ENCODE measurements at regions not wholly inside any gene's neighbourhood (a gene's known extent, or its start where the extent isn't known, plus 50 kb on each side); places are given as distances from the start of the nearest gene placed in this dataset.

DNA sequence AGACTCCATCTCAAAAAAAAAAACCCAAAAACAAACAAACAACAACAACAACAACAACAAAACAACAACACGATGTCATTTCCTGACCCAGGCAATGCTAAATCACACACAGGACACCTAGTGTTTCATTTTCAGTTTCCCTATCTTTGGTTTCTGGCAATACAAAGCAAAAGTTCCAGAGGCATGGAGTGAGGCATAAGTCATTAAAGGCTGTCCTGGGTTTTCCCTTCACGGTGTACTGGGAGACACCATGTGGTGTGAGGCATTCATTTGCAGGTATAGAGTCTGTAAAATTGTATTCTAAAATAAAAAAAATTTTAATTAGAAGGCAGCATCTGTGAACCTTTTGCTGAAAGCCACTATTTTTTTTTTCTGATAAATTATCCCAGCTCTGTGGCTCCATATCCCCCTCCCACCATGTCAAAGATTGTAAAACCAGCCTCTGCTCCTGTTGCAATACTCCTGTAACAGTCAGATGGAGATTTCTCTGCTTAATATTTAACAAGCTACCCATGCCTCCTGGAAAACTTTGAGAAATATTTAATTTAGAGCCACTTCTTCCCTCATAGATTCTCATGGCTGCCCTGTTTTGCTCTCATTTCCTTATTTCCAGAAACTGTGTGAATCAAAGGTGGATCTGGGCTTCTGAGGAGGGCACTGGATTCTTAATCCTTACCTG lies 324.6 kb downstream of the MCTP2 start:
- Histone ChIP-seq H4K20me1 (ENCODE audit: insufficient read depth, low read length) (no peaks in the 10 kb centered on the region), H3K9me2 (replicated peaks; ENCODE audit: insufficient read depth, low read length) (no peaks in the 10 kb centered on the region), H3K4me3 (ENCODE audit: low read length) (no peak overlapping the region), H3K27me3 (replicated peaks; ENCODE audit: insufficient read depth, low read length) (no peaks in the 10 kb centered on the region), H3K36me3 (replicated peaks; ENCODE audit: insufficient read depth, low read length) (no peaks in the 10 kb centered on the region), H3K9ac (ENCODE audit: low read length) (no peak overlapping the region), H3K4me1 (ENCODE audit: low read length) (no peaks in the 10 kb centered on the region), H3K9me3 (replicated peaks; ENCODE audit: insufficient read depth, low read length) (no peaks in the 10 kb centered on the region), H2AFZ (ENCODE audit: low read length) (no peak overlapping the region), H3K4me2 (ENCODE audit: low read depth, low read length) (no peak overlapping the region), H3K27ac (ENCODE audit: low read length) (no peak overlapping the region), H3F3A (ENCODE audit: insufficient read depth, low read length) (no peaks in the 10 kb centered on the region), H3K79me2 (ENCODE audit: low read length) (no peaks in the 10 kb centered on the region)
- TF ChIP-seq, protein P1, sequence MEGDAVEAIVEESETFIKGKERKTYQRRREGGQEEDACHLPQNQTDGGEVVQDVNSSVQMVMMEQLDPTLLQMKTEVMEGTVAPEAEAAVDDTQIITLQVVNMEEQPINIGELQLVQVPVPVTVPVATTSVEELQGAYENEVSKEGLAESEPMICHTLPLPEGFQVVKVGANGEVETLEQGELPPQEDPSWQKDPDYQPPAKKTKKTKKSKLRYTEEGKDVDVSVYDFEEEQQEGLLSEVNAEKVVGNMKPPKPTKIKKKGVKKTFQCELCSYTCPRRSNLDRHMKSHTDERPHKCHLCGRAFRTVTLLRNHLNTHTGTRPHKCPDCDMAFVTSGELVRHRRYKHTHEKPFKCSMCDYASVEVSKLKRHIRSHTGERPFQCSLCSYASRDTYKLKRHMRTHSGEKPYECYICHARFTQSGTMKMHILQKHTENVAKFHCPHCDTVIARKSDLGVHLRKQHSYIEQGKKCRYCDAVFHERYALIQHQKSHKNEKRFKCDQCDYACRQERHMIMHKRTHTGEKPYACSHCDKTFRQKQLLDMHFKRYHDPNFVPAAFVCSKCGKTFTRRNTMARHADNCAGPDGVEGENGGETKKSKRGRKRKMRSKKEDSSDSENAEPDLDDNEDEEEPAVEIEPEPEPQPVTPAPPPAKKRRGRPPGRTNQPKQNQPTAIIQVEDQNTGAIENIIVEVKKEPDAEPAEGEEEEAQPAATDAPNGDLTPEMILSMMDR (IDR thresholded peaks at IDR 0.05; ENCODE audit: low read length) = no peak
- TF ChIP-seq EZH2 (optimal IDR thresholded peaks at IDR 0.05; ENCODE audit: low read depth, low read length) = no peak
- no peak for TF ChIP-seq EZH2phosphoT487 (IDR thresholded peaks at IDR 0.05; ENCODE audit: low read length)
- DNase-seq = no peak

DNA sequence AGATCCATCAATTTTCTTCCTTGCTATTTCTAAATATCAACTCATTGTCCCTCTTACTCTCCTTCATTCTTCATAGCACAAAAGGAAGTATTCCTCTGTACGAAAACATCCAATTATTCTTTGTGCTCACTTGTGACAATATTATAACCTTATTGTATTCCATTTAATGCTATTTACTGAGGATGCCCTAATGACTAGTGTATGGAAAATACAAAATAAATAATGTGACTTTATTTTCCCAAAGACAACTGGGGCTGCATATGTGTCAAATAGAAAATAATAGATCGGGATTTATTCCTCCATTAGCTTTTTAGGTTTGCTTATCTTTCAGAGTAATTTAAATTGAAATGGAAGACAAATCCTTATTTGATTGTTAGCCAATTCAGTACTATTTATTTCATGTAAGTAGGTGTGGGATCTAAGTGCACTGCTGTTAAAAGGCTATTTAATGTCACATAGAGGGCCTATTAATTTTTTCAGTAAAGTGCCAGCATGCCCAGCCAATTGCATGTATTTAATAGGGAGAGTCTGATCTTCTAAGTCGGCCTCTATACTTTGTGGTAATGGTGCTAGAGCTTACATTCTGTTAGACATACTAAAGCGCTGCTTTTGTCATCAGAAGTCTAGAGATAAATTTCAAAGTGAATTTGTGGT lies 329.8 kb downstream of the MCTP2 start:
- Histone ChIP-seq H3K4me2 (ENCODE audit: low read depth, low read length) (no peak overlapping the region), H3K27ac (ENCODE audit: low read length) (no peak overlapping the region), H3F3A (ENCODE audit: insufficient read depth, low read length) (no peaks in the 10 kb centered on the region), H3K4me1 (ENCODE audit: low read length) (no peaks in the 10 kb centered on the region), H3K9me2 (replicated peaks; ENCODE audit: insufficient read depth, low read length) (no peaks in the 10 kb centered on the region), H4K20me1 (ENCODE audit: insufficient read depth, low read length) (no peaks in the 10 kb centered on the region), H3K9ac (ENCODE audit: low read length) (no peak overlapping the region), H3K27me3 (replicated peaks; ENCODE audit: insufficient read depth, low read length) (no peaks in the 10 kb centered on the region), H3K79me2 (ENCODE audit: low read length) (no peaks in the 10 kb centered on the region), H2AFZ (ENCODE audit: low read length) (no peak overlapping the region), H3K9me3 (replicated peaks; ENCODE audit: insufficient read depth, low read length) (no peaks in the 10 kb centered on the region), H3K4me3 (ENCODE audit: low read length) (no peak overlapping the region), H3K36me3 (replicated peaks; ENCODE audit: insufficient read depth, low read length) (no peaks in the 10 kb centered on the region)
- DNase-seq = no peak
- TF ChIP-seq EZH2 (optimal IDR thresholded peaks at IDR 0.05; ENCODE audit: low read depth, low read length) (no peak), EZH2phosphoT487 (IDR thresholded peaks at IDR 0.05; ENCODE audit: low read length) (no peak)
- TF ChIP-seq, protein P1 (IDR thresholded peaks at IDR 0.05; ENCODE audit: low read length) = no peak

GRCh38 chr15:94563456-94563855 lies 332.1 kb downstream of the MCTP2 start:
- H3K4me1 ChIP-seq (ENCODE audit: low read length) = no peaks in the 10 kb centered on the region
- no peak overlapping the region for H3K9ac ChIP-seq (ENCODE audit: low read length)
- H3F3A ChIP-seq (ENCODE audit: insufficient read depth, low read length) = no peaks in the 10 kb centered on the region
- H4K20me1 ChIP-seq (ENCODE audit: insufficient read depth, low read length) = no peaks in the 10 kb centered on the region
- H3K79me2 ChIP-seq (ENCODE audit: low read length) = no peaks in the 10 kb centered on the region
- H3K9me3 ChIP-seq (replicated peaks; ENCODE audit: insufficient read depth, low read length) = no peaks in the 10 kb centered on the region
- no peak overlapping the region for H3K4me2 ChIP-seq (ENCODE audit: low read depth, low read length)
- no peak overlapping the region for H2AFZ ChIP-seq (ENCODE audit: low read length)
- no peaks in the 10 kb centered on the region for H3K27me3 ChIP-seq (replicated peaks; ENCODE audit: insufficient read depth, low read length)
- TF ChIP-seq, protein P1 (IDR thresholded peaks at IDR 0.05; ENCODE audit: low read length) = no peak
- TF ChIP-seq EZH2phosphoT487 (IDR thresholded peaks at IDR 0.05; ENCODE audit: low read length) (no peak), EZH2 (optimal IDR thresholded peaks at IDR 0.05; ENCODE audit: low read depth, low read length) (no peak)
- H3K9me2 ChIP-seq (replicated peaks; ENCODE audit: insufficient read depth, low read length) = no peaks in the 10 kb centered on the region
- H3K4me3 ChIP-seq (ENCODE audit: low read length) = no peak overlapping the region
- DNase-seq = no peak
- H3K27ac ChIP-seq (ENCODE audit: low read length) = no peak overlapping the region
- no peaks in the 10 kb centered on the region for H3K36me3 ChIP-seq (replicated peaks; ENCODE audit: insufficient read depth, low read length)

All from MM.1S (cell line).